WI38 (cell line): ENCODE measurements at regions not wholly inside any gene's neighbourhood (a gene's known extent, or its start where the extent isn't known, plus 50 kb on each side); places are given as distances from the start of the nearest gene placed in this dataset.

Source experiments
- H3K4me3 ChIP-seq: 2 replicates; pipeline ENCODE4 v1.5.1; 2011; ENCODE audit warnings: low read depth, mild to moderate bottlenecking, control low read depth, low read length
- TF ChIP-seq, protein P1 (sequence below): IDR thresholded peaks from 2 replicates; pipeline ENCODE4 v1.5.1; 2012; ENCODE audit warnings: low read depth, mild to moderate bottlenecking, control low read depth, low read length

DNA sequence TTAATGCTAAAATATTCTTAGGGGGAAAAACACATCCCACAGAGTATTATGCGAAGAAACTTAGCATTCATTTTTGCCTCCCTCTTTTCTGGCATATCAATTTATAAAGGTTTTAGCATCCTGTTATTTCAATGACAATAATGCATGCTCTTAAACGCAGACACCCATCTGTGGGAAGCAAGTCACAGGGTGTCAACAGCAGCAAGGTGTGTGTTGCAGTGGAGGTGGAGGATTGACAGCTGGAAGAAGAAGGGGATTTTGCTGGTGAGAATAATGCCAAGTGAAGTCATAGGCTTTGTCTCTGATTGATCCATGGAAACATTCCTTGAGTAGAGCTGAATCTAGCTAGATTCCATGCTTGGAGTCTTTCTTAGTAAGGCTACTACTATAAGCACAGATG is 498.1 kb downstream of the NPIPA7 start:
- TF ChIP-seq, protein P1, sequence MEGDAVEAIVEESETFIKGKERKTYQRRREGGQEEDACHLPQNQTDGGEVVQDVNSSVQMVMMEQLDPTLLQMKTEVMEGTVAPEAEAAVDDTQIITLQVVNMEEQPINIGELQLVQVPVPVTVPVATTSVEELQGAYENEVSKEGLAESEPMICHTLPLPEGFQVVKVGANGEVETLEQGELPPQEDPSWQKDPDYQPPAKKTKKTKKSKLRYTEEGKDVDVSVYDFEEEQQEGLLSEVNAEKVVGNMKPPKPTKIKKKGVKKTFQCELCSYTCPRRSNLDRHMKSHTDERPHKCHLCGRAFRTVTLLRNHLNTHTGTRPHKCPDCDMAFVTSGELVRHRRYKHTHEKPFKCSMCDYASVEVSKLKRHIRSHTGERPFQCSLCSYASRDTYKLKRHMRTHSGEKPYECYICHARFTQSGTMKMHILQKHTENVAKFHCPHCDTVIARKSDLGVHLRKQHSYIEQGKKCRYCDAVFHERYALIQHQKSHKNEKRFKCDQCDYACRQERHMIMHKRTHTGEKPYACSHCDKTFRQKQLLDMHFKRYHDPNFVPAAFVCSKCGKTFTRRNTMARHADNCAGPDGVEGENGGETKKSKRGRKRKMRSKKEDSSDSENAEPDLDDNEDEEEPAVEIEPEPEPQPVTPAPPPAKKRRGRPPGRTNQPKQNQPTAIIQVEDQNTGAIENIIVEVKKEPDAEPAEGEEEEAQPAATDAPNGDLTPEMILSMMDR: no peak

DNA sequence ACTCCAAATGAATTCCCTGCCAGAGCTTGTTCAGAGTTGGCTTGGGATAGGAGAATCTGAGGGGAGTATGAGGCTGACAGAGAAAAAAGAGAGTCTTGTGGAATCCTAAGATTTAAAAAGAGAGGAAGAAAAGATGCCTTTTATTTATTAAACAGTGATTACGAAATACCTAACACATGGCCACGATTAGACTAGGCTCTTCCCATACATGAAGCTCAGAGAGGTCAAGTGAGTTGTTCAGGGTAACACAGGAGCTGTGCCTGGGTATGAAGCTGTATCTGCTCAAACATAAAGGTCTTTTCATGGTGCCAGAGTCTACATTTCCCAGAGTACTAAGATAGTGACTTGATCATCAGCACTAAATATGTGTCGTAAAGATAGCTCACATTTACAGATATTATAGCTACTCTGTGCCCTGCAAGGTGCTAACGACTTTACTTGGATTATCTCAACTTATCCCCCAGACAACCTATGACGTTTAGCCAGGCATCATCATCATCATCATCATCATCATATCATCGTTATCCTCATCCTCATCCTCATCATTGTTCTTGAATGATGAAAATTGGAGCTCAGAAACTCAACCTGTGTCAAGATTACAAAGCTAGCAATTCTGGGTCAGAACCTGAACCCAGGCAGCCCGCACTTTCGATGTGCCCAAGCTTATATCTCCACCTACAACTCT is 500.8 kb downstream of the NPIPA7 start:
- TF ChIP-seq, protein P1: no peak

More for the DNA sequence above, 498.1 kb downstream of the NPIPA7 start:
- no peak overlapping the region for H3K4me3 ChIP-seq

DNA sequence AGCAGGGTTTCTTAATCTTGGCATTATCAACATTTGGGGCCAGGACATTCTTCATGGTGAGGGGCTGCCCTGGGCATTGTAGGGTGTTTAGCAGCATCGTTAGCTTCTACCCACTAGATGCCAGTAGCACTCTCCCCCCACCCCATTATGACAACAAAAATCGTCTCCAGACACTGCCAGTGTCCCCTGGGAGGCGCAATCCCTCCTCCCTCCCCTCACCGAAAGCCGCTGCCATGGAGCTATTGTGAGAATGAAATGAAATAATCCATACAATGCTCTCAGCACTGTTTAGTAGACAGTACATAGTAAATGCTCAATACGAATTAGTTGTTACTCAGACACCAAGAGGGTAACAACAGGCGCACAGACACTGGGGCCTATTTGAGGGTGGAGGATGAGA is 502.9 kb downstream of the NPIPA7 start:
- TF ChIP-seq, protein P1: no peak
- H3K4me3 ChIP-seq: no peak overlapping the region

More for the DNA sequence above, 500.8 kb downstream of the NPIPA7 start:
- no peak overlapping the region for H3K4me3 ChIP-seq

DNA sequence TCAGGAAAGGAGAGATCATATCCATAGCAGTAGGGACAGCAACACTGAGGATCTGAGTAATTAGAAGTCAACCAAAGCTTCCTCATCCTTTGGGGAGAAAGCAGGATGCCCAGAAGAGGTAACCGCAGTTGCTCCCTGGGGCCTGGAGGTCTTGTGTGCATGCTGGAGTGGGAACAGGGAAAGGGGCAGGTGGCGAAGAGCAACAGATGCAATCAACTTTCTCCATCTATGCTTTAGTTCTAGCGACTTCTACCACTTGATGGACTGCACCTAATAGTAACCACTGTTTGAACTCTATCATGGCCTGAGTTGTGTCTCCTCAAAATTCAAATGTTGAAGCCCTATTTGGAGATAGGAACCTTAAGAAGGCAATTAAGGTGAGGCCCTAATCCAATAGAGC is 503.8 kb downstream of the NPIPA7 start:
- TF ChIP-seq, protein P1: no peak
- no peak overlapping the region for H3K4me3 ChIP-seq

DNA sequence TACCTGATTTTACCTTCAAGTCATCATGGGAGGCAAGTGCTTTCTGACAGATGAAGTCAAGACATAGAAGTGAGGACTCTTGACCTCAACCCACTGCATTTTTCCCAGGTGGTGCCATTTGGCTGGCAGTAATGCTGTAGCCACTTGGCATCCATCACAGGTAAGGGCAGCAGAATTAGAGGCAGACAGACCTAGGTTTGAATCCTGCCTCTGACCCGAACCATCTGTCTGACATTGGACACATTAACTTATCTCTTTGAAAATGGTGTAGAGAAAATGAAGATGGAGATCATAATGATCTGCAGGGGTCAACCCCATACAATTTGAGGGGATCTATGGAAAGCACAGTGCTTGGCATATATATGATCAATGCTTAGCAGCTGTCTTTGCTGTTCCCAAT is 505.5 kb downstream of the NPIPA7 start:
- TF ChIP-seq, protein P1: no peak

DNA sequence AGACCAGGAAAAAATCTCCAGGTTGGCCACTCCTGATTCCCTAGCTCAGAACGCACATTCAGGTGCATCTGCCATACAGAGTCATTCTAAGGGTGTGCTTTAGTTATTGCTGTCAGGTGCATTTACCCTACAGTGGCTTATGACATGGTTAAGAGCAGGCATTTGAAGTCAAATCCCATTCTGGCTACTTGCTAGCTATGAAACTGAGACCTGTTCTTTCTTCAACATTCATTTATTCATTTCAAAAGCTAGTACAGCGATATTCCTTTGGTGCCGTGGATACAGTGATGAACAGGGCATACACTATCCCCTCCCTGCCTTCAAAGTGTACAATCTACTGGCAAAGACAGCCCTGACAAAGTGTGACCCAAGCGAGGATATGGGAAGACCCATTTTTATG is 508.3 kb downstream of the NPIPA7 start:
- TF ChIP-seq, protein P1: no peak

More for the DNA sequence above, 505.5 kb downstream of the NPIPA7 start:
- no peak overlapping the region for H3K4me3 ChIP-seq

DNA sequence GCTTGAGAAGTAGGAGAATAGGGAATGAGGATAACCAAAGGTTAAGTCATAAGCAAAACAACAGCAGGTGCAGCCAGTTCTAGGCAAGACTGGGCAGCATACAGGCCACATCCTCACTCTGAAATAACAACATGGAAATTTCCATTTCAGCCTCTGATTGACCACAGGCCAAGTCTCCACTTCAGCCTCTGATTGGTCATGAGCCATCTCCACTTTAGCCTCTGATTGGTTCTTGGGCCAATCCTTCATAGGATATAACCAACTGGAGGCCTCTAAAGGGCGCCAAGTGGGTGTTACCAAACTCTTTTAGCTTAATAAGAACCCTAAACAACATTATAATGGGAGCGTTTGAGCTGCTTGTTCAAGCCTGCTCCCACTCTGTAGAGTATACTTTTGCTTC is 512.0 kb downstream of the NPIPA7 start:
- H3K4me3 ChIP-seq: no peak overlapping the region
- TF ChIP-seq, protein P1: no peak

More for the DNA sequence above, 508.3 kb downstream of the NPIPA7 start:
- H3K4me3 ChIP-seq: no peak overlapping the region
